WERI-Rb-1 (cell line): ENCODE measurements at regions not wholly inside any gene's neighbourhood (a gene's known extent, or its start where the extent isn't known, plus 50 kb on each side); places are given as distances from the start of the nearest gene placed in this dataset.

Experiments used
- DNase-seq: peaks from one replicate; pipeline ENCODE4 v3.0.0-alpha.2; 2020
- H3K27ac ChIP-seq: fragments of 250-450 bp; sonication (Bioruptor Pico); 2 replicates; pipeline ENCODE4 v1.5.1; 2020; ENCODE audit warnings: mild to moderate bottlenecking, moderate library complexity
- H3K27me3 ChIP-seq: fragments of 250-450 bp; sonication (Bioruptor Pico); 2 replicates; pipeline ENCODE4 v1.5.1; 2021; ENCODE audit warnings: mild to moderate bottlenecking, low read depth, moderate library complexity; ENCODE audit not compliant: insufficient read depth, severe bottlenecking
- H3K36me3 ChIP-seq: fragments of 250-450 bp; sonication (Bioruptor Pico); 2 replicates; pipeline ENCODE4 v1.5.1; 2020; ENCODE audit warnings: mild to moderate bottlenecking, moderate library complexity
- H3K4me3 ChIP-seq: 2 replicates; pipeline ENCODE4 v1.5.1; 2011; ENCODE audit warnings: low read depth, mild to moderate bottlenecking, control low read depth, low read length
- H3K9me3 ChIP-seq: fragments of 250-450 bp; sonication (Bioruptor Pico); 2 replicates; pipeline ENCODE4 v1.5.1; 2021; ENCODE audit warnings: mild to moderate bottlenecking, moderate library complexity; ENCODE audit not compliant: severe bottlenecking
- TF ChIP-seq, protein P1 (sequence below): IDR thresholded peaks from 2 replicates; pipeline ENCODE4 v1.5.1; 2011; ENCODE audit warnings: low read depth, mild to moderate bottlenecking, control low read depth, inconsistent platforms, low read length

- Histone ChIP-seq H3K4me3 (no peak overlapping the region), H3K36me3 (no peaks in the 10 kb centered on the region), H3K27ac (no peak overlapping the region), H3K27me3 (no peaks in the 10 kb centered on the region), H3K9me3 (no peaks in the 10 kb centered on the region)
- TF ChIP-seq, protein P1, sequence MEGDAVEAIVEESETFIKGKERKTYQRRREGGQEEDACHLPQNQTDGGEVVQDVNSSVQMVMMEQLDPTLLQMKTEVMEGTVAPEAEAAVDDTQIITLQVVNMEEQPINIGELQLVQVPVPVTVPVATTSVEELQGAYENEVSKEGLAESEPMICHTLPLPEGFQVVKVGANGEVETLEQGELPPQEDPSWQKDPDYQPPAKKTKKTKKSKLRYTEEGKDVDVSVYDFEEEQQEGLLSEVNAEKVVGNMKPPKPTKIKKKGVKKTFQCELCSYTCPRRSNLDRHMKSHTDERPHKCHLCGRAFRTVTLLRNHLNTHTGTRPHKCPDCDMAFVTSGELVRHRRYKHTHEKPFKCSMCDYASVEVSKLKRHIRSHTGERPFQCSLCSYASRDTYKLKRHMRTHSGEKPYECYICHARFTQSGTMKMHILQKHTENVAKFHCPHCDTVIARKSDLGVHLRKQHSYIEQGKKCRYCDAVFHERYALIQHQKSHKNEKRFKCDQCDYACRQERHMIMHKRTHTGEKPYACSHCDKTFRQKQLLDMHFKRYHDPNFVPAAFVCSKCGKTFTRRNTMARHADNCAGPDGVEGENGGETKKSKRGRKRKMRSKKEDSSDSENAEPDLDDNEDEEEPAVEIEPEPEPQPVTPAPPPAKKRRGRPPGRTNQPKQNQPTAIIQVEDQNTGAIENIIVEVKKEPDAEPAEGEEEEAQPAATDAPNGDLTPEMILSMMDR = no peak
- no peak for DNase-seq
These were observed 77.3 kb upstream of the DHRS4 start for GRCh38 chr14:23876160-23876750.

GRCh38 chr14:23877111-23877510, 76.5 kb upstream of the DHRS4 start:
- Histone ChIP-seq H3K9me3 (no peaks in the 10 kb centered on the region), H3K27me3 (no peaks in the 10 kb centered on the region), H3K4me3 (no peak overlapping the region), H3K27ac (no peak overlapping the region), H3K36me3 (no peaks in the 10 kb centered on the region)
- no peak for DNase-seq
- TF ChIP-seq, protein P1 = no peak

GRCh38 chr14:23877538-23878180, 75.9 kb upstream of the DHRS4 start:
- H3K9me3 ChIP-seq = no peaks in the 10 kb centered on the region
- H3K36me3 ChIP-seq = no peaks in the 10 kb centered on the region
- H3K4me3 ChIP-seq = no peak overlapping the region
- TF ChIP-seq, protein P1 = no peak
- no peaks in the 10 kb centered on the region for H3K27me3 ChIP-seq
- no peak for DNase-seq
- H3K27ac ChIP-seq = no peak overlapping the region

- Histone ChIP-seq H3K36me3 (no peaks in the 10 kb centered on the region), H3K4me3 (no peak overlapping the region), H3K27ac (no peak overlapping the region), H3K27me3 (no peaks in the 10 kb centered on the region), H3K9me3 (no peaks in the 10 kb centered on the region)
- TF ChIP-seq, protein P1 = no peak
- DNase-seq = no peak
These were observed 72.3 kb upstream of the DHRS4 start for GRCh38 chr14:23881282-23881681.

GRCh38 chr14:23883684-23884540, 69.7 kb upstream of the DHRS4 start:
- no peaks in the 10 kb centered on the region for H3K9me3 ChIP-seq
- no peak overlapping the region for H3K27ac ChIP-seq
- no peak overlapping the region for H3K4me3 ChIP-seq
- no peaks in the 10 kb centered on the region for H3K36me3 ChIP-seq
- H3K27me3 ChIP-seq = no peaks in the 10 kb centered on the region
- TF ChIP-seq, protein P1 = no peak
- DNase-seq = no peak
